ENCODE measurements at regions not wholly inside any gene's neighbourhood (a gene's known extent, or its start where the extent isn't known, plus 50 kb on each side); places are given as distances from the start of the nearest gene placed in this dataset.

DNA sequence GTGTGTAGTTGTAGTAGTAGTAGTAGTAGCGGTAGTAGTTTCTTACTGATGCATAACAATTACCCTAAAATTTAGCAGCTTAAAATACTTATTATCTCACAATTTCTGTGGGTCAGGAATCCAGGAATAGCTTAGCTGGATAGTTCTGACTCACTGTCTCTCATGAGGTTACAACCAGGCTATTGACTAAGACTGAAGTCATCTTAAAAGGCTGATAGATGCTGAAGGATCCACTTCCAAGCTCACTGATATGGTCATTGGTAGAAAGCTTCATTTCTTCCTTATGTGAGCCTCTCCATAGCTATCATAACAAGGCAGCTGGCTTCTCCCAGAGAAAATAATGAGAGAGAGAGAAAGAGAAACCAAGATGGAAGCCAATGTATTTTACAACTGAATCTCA is 147.5 kb upstream of the FBXL17 start:
- H3K79me2 ChIP-seq (ENCODE audit: low read length): no peaks in the 10 kb centered on the region
- peaks cover 11% of the 10 kb centered on the region for H3K4me1 ChIP-seq (ENCODE audit: low read length)
- H3K4me2 ChIP-seq (ENCODE audit: low read depth, low read length, poor library complexity, severe bottlenecking): no peak overlapping the region
- H3K27me3 ChIP-seq (ENCODE audit: low read length): no peaks in the 10 kb centered on the region
- no peak for DNase-seq
- no peak overlapping the region for H3K4me3 ChIP-seq (ENCODE audit: low read length)
- H3K9me2 ChIP-seq (replicated peaks; ENCODE audit: insufficient read depth, low read length): no peaks in the 10 kb centered on the region
- H4K20me1 ChIP-seq (ENCODE audit: insufficient read depth, low read depth, low read length): no peaks in the 10 kb centered on the region
- H3K9ac ChIP-seq (ENCODE audit: low read length): no peak overlapping the region
- H3K27ac ChIP-seq (ENCODE audit: low read length): no peak overlapping the region
- H3K36me3 ChIP-seq (ENCODE audit: insufficient read depth, low read length): no peaks in the 10 kb centered on the region
- no peak overlapping the region for H2AFZ ChIP-seq (ENCODE audit: low read length)
- no peaks in the 10 kb centered on the region for H3K9me3 ChIP-seq (ENCODE audit: low read length)

DNA sequence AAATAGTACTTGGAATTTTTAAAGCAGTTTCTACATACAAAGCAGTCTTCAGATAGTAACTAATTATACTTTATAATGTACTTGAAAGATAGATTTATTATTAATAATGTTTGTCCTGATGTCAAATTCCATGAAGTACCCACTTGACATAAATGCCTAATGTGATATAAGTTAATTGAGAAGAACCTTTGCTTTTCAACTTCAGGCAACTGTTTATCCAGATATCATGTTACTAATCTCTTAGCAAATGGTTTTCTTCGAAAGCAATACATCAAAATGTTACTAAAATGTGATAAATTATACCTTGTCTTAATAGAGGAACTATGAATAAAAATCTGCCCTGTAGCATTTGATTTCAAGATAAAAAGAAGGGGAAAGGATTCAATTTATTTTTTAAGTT is 146.8 kb upstream of the FBXL17 start:
- Histone ChIP-seq H3K9me3 (ENCODE audit: low read length) (no peaks in the 10 kb centered on the region), H2AFZ (ENCODE audit: low read length) (no peak overlapping the region), H3K9ac (ENCODE audit: low read length) (no peak overlapping the region), H3K4me3 (ENCODE audit: low read length) (no peak overlapping the region), H3K4me1 (ENCODE audit: low read length) (peaks cover 18% of the 10 kb centered on the region), H4K20me1 (ENCODE audit: insufficient read depth, low read depth, low read length) (no peaks in the 10 kb centered on the region), H3K79me2 (ENCODE audit: low read length) (no peaks in the 10 kb centered on the region), H3K36me3 (ENCODE audit: insufficient read depth, low read length) (no peaks in the 10 kb centered on the region), H3K27ac (ENCODE audit: low read length) (no peak overlapping the region), H3K27me3 (ENCODE audit: low read length) (no peaks in the 10 kb centered on the region), H3K9me2 (replicated peaks; ENCODE audit: insufficient read depth, low read length) (no peaks in the 10 kb centered on the region), H3K4me2 (ENCODE audit: low read depth, low read length, poor library complexity, severe bottlenecking) (no peak overlapping the region)
- DNase-seq: no peak

DNA sequence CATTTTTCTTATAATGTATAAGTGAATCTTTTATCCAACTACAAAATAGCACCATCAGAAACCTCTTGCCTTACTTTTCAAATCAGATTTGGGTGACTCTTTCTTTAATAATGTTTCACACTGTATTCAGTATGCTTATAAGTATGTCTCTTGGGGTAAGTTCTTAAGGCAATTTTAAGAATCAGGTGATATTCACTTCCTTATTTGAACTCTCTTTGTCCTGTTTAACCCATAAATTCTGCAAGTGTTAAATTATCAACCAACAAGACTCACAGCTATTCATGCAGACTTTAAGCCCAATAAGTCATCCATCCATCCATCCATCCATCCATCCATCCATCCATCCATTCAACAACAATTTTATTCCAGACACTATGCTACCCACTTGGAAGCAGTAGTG is 142.7 kb upstream of the FBXL17 start:
- no peak for DNase-seq
- H3K36me3 ChIP-seq (ENCODE audit: insufficient read depth, low read length): no peaks in the 10 kb centered on the region
- peaks cover 24% of the 10 kb centered on the region for H3K4me1 ChIP-seq (ENCODE audit: low read length)
- H3K27ac ChIP-seq (ENCODE audit: low read length): peak overlapping the region; percentile 31; the same call in 1 of the 2 replicates
- H3K9me3 ChIP-seq (ENCODE audit: low read length): no peaks in the 10 kb centered on the region
- H4K20me1 ChIP-seq (ENCODE audit: insufficient read depth, low read depth, low read length): no peaks in the 10 kb centered on the region
- no peaks in the 10 kb centered on the region for H3K27me3 ChIP-seq (ENCODE audit: low read length)
- no peak overlapping the region for H3K4me3 ChIP-seq (ENCODE audit: low read length)
- no peak overlapping the region for H2AFZ ChIP-seq (ENCODE audit: low read length)
- no peaks in the 10 kb centered on the region for H3K9me2 ChIP-seq (replicated peaks; ENCODE audit: insufficient read depth, low read length)
- peak overlapping the region; percentile 16 for H3K4me2 ChIP-seq (ENCODE audit: low read depth, low read length, poor library complexity, severe bottlenecking)
- no peak overlapping the region for H3K9ac ChIP-seq (ENCODE audit: low read length)
- H3K79me2 ChIP-seq (ENCODE audit: low read length): no peaks in the 10 kb centered on the region

DNA sequence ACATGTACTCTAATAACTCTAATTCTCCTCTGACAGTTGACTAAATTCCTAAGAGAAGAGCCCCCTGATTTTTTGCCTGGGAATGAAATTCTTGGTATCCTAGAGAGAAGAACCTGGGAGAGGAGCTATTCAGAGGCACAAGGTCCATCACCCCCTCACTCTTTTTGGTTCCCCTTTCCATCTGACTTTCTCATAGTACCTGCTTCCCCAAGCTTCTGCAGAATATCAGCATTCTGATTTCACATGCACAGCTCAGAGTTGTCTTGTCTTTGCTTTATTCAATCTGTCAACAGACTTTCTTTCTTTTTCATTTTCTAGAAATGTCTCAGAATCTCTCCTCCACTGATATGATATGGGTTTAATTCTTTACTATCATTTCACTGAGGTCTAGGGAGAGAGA is 141.5 kb upstream of the FBXL17 start:
- Histone ChIP-seq H3K4me3 (ENCODE audit: low read length) (no peak overlapping the region), H3K4me1 (ENCODE audit: low read length) (peaks cover 24% of the 10 kb centered on the region)

DNA sequence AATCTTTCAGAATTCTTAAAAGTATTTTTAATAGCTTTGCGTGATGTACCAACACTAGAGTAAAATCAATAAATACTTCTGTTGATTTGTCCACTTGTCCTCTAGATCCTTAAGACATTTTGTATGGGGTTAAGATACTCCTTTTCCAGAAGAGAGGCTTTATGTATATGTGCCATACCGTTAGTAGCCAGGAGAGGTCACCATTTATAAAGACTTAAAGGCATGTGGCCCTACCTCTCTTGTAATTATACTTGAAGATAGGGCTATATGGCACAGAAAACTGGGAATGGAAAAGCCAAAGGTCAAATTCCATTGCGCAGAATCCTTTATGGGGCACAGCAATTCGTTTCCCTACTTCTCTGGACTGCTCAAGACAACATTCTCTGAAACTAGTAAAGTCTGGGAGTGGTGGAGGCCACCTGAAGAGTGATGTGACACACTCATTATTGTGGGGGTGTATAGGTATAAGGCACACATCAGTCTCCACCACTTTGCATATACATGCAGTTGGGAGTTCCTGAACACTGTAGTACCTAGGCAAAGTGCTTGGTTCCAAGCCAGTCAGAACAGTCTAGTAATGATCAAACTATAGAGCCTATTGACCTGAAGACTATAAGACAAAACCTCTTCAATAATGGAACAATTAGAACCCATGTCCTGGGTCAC is 140.1 kb upstream of the FBXL17 start:
- Histone ChIP-seq H3K36me3 (ENCODE audit: insufficient read depth, low read length) (no peaks in the 10 kb centered on the region), H3K4me1 (ENCODE audit: low read length) (peaks cover 24% of the 10 kb centered on the region), H3K27me3 (ENCODE audit: low read length) (no peaks in the 10 kb centered on the region), H3K4me2 (ENCODE audit: low read depth, low read length, poor library complexity, severe bottlenecking) (no peak overlapping the region), H3K79me2 (ENCODE audit: low read length) (no peaks in the 10 kb centered on the region), H3K9ac (ENCODE audit: low read length) (no peak overlapping the region), H4K20me1 (ENCODE audit: insufficient read depth, low read depth, low read length) (no peaks in the 10 kb centered on the region), H3K4me3 (ENCODE audit: low read length) (no peak overlapping the region), H2AFZ (ENCODE audit: low read length) (no peak overlapping the region), H3K9me2 (replicated peaks; ENCODE audit: insufficient read depth, low read length) (no peaks in the 10 kb centered on the region), H3K27ac (ENCODE audit: low read length) (no peak overlapping the region), H3K9me3 (ENCODE audit: low read length) (no peaks in the 10 kb centered on the region)
- peak; percentile 84 for DNase-seq

More for the DNA sequence above, 141.5 kb upstream of the FBXL17 start:
- Histone ChIP-seq H3K9me2 (replicated peaks; ENCODE audit: insufficient read depth, low read length) (no peaks in the 10 kb centered on the region), H3K4me2 (ENCODE audit: low read depth, low read length, poor library complexity, severe bottlenecking) (no peak overlapping the region), H2AFZ (ENCODE audit: low read length) (no peak overlapping the region; the same call in 1 of the 2 replicates), H3K79me2 (ENCODE audit: low read length) (no peaks in the 10 kb centered on the region), H3K9ac (ENCODE audit: low read length) (no peak overlapping the region), H3K36me3 (ENCODE audit: insufficient read depth, low read length) (no peaks in the 10 kb centered on the region), H3K27me3 (ENCODE audit: low read length) (no peaks in the 10 kb centered on the region), H3K9me3 (ENCODE audit: low read length) (no peaks in the 10 kb centered on the region), H4K20me1 (ENCODE audit: insufficient read depth, low read depth, low read length) (no peaks in the 10 kb centered on the region), H3K27ac (ENCODE audit: low read length) (no peak overlapping the region)
- DNase-seq: no peak

DNA sequence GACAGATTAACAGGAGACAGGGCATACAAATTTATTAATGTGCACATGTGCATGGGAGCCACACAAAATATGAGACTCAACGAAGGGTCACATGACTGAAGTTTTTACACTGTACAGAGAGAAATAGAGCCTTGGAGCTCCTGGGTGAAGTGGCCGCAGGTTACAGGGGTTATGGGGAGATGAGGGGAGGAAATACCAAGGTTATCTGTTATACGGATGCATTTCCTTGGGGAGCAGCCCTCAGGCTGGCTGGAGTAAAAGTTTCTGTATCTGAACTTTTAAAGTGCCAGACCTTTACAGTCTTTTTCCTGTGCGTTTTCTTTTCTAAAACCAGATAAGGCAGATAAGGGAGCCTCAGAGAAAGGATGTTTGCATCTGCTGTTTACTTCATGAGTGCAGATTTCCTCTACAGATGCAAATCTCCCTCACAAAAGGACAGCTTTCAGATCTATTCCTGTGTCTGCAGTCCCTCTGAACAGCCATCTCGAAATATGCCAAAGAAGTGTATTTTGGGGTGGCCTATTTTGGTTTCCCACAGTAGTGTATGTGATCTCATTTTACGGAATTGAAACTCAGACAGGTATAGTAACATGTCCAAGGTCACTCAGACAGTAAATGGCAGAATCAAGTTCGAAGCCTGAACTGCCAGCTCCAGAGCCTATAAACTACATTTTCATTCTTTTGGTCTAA is 139.3 kb upstream of the FBXL17 start:
- Histone ChIP-seq H3K4me2 (ENCODE audit: low read depth, low read length, poor library complexity, severe bottlenecking) (no peak overlapping the region), H3K9me2 (replicated peaks; ENCODE audit: insufficient read depth, low read length) (no peaks in the 10 kb centered on the region), H3K4me1 (ENCODE audit: low read length) (peaks cover 24% of the 10 kb centered on the region), H3K9me3 (ENCODE audit: low read length) (no peaks in the 10 kb centered on the region), H3K4me3 (ENCODE audit: low read length) (no peak overlapping the region), H3K36me3 (ENCODE audit: insufficient read depth, low read length) (no peaks in the 10 kb centered on the region), H3K79me2 (ENCODE audit: low read length) (no peaks in the 10 kb centered on the region), H3K27me3 (ENCODE audit: low read length) (no peaks in the 10 kb centered on the region), H3K9ac (ENCODE audit: low read length) (no peak overlapping the region), H2AFZ (ENCODE audit: low read length) (no peak overlapping the region), H3K27ac (ENCODE audit: low read length) (no peak overlapping the region), H4K20me1 (ENCODE audit: insufficient read depth, low read depth, low read length) (no peaks in the 10 kb centered on the region)
- DNase-seq: no peak

DNA sequence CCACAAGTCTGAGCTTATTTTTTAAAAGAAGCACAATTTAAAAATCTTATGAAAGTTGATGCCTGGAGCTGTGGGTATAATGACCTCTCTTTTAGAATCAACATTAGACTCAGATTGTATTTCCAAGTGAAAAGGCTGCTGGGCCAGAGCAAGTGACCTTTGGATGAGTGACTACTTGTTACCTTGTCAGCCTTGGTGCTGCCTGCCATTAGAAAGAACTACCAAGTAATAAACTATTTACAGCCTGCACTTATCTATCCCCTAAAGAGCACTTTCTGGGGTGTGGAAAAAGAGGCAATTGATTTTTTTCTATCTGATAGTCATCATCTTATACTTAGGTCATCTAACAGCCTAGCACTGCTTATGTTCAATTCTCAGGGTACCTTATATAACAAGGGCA is 134.9 kb upstream of the FBXL17 start:
- DNase-seq: no peak
- no peak overlapping the region for H2AFZ ChIP-seq (ENCODE audit: low read length)
- no peaks in the 10 kb centered on the region for H3K79me2 ChIP-seq (ENCODE audit: low read length)
- H4K20me1 ChIP-seq (ENCODE audit: insufficient read depth, low read depth, low read length): no peaks in the 10 kb centered on the region
- no peaks in the 10 kb centered on the region for H3K27me3 ChIP-seq (ENCODE audit: low read length)
- H3K27ac ChIP-seq (ENCODE audit: low read length): no peak overlapping the region
- H3K4me2 ChIP-seq (ENCODE audit: low read depth, low read length, poor library complexity, severe bottlenecking): no peak overlapping the region
- H3K4me1 ChIP-seq (ENCODE audit: low read length): peaks cover 8% of the 10 kb centered on the region
- H3K36me3 ChIP-seq (ENCODE audit: insufficient read depth, low read length): no peaks in the 10 kb centered on the region
- no peaks in the 10 kb centered on the region for H3K9me3 ChIP-seq (ENCODE audit: low read length)
- H3K9ac ChIP-seq (ENCODE audit: low read length): no peak overlapping the region
- H3K9me2 ChIP-seq (replicated peaks; ENCODE audit: insufficient read depth, low read length): no peaks in the 10 kb centered on the region
- H3K4me3 ChIP-seq (ENCODE audit: low read length): no peak overlapping the region

DNA sequence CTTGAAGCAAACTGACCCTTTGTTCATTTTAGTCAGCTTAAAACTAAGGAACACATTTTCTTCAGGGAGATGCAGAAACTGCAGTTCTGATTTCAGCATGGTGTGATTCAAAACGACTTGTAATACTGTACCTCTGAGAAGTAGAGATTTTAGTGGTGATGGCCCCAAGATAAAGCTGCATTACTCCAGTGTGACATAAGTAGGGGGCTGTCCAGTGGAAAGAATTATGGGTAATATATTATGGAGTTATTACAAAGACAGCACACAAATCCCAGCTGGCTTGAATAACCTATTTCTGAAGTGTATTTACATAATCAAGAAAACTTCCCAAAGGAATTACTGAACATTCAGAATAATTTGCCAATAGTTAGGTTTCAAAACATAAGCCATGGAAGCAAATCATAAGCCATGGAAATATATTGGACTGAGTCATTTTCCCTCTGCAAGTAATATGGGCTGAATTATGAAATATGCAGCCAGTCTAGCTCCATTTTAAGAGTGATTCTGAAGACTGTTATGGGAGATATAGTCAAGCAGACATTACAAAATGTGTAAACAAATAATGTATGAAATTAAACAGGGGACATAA is 133.7 kb upstream of the FBXL17 start:
- no peaks in the 10 kb centered on the region for H3K9me2 ChIP-seq (replicated peaks; ENCODE audit: insufficient read depth, low read length)

More for the DNA sequence above, 133.7 kb upstream of the FBXL17 start:
- Histone ChIP-seq H3K9me3 (ENCODE audit: low read length) (no peaks in the 10 kb centered on the region), H3K79me2 (ENCODE audit: low read length) (no peaks in the 10 kb centered on the region), H3K4me3 (ENCODE audit: low read length) (no peak overlapping the region), H3K27ac (ENCODE audit: low read length) (no peak overlapping the region), H3K4me1 (ENCODE audit: low read length) (no peaks in the 10 kb centered on the region), H3K9ac (ENCODE audit: low read length) (no peak overlapping the region), H3K36me3 (ENCODE audit: insufficient read depth, low read length) (no peaks in the 10 kb centered on the region), H3K27me3 (ENCODE audit: low read length) (no peaks in the 10 kb centered on the region), H3K4me2 (ENCODE audit: low read depth, low read length, poor library complexity, severe bottlenecking) (no peak overlapping the region), H2AFZ (ENCODE audit: low read length) (no peak overlapping the region), H4K20me1 (ENCODE audit: insufficient read depth, low read depth, low read length) (no peaks in the 10 kb centered on the region)
- no peak for DNase-seq

Measured in Karpas-422 (cell line).